Neural cell (in vitro differentiated cells): ENCODE measurements at regions not wholly inside any gene's neighbourhood (a gene's known extent, or its start where the extent isn't known, plus 50 kb on each side); places are given as distances from the start of the nearest gene placed in this dataset.

Experiments
- H2AFZ ChIP-seq: fragments of 200-600, 300-800 bp; sonication (generic), shearing (Covaris generic); 2 replicates; pipeline ENCODE4 v1.6.0; 2014; ENCODE audit warnings: low read depth, mild to moderate bottlenecking, antibody characterized with exemption, low read length, moderate library complexity
- H3F3A ChIP-seq: fragments of 200-600 bp; shearing (Covaris generic); 2 replicates; pipeline ENCODE4 v1.6.1; 2016; ENCODE audit warnings: mild to moderate bottlenecking, moderate library complexity, mixed read lengths, antibody characterized with exemption, low read length; ENCODE audit not compliant: insufficient read depth, poor library complexity, severe bottlenecking
- H3K27ac ChIP-seq: fragments of 200-600, 300-800 bp; sonication (generic), shearing (Covaris generic); 2 replicates; pipeline ENCODE4 v1.5.1; 2014; ENCODE audit warnings: mild to moderate bottlenecking, low read length, moderate library complexity
- H3K27me3 ChIP-seq: fragments of 300-800, 200-600 bp; sonication (generic), shearing (Covaris generic); 2 replicates; pipeline ENCODE4 v1.6.0; 2014; ENCODE audit warnings: mild to moderate bottlenecking, low read depth, low read length, moderate library complexity; ENCODE audit not compliant: insufficient read depth
- H3K36me3 ChIP-seq: fragments of 300-800, 200-600 bp; sonication (generic), shearing (Covaris generic); 2 replicates; pipeline ENCODE4 v1.5.1; 2014; ENCODE audit warnings: mild to moderate bottlenecking, antibody characterized with exemption, low read length, moderate library complexity; ENCODE audit not compliant: insufficient read depth
- H3K4me2 ChIP-seq: fragments of 300-800, 200-600 bp; sonication (generic), shearing (Covaris generic); 2 replicates; pipeline ENCODE4 v1.6.0; 2014; ENCODE audit warnings: mild to moderate bottlenecking, low read length
- H3K4me3 ChIP-seq: fragments of 300-800, 200-600 bp; sonication (generic), shearing (Covaris generic); 2 replicates; pipeline ENCODE4 v1.5.1; 2014; ENCODE audit warnings: mild to moderate bottlenecking, low read length, moderate library complexity
- H3K79me2 ChIP-seq: fragments of 200-600 bp; shearing (Covaris generic); replicated peaks from 2 replicates; pipeline ENCODE4 v1.6.0; 2014; ENCODE audit warnings: mild to moderate bottlenecking, low read length, moderate library complexity; ENCODE audit not compliant: insufficient read depth
- H3K9ac ChIP-seq: fragments of 300-800, 200-600 bp; sonication (generic), shearing (Covaris generic); 2 replicates; pipeline ENCODE4 v1.6.1; 2016; ENCODE audit warnings: mild to moderate bottlenecking, low read length, mixed read lengths
- H3K9me2 ChIP-seq: fragments of 200-600 bp; shearing (Covaris generic); 2 replicates; pipeline ENCODE4 v1.6.1; 2016; ENCODE audit warnings: mild to moderate bottlenecking, low read length, mixed read lengths; ENCODE audit not compliant: insufficient read depth
- H3K9me3 ChIP-seq: fragments of 200-600, 300-800 bp; sonication (generic), shearing (Covaris generic); 2 replicates; pipeline ENCODE4 v1.6.1; 2016; ENCODE audit warnings: mild to moderate bottlenecking, mixed run types, low read length, moderate library complexity, mixed read lengths
- H4K20me1 ChIP-seq: fragments of 200-600 bp; shearing (Covaris generic); 2 replicates; pipeline ENCODE4 v1.6.1; 2016; ENCODE audit warnings: mild to moderate bottlenecking, mixed run types; ENCODE audit not compliant: insufficient read depth
- EP300 ChIP-seq: fragments of 450-650 bp; conservative IDR thresholded peaks from 2 replicates; pipeline ENCODE4 v1.6.1; 2014; ENCODE audit warnings: antibody characterized with exemption, mild to moderate bottlenecking, moderate library complexity; ENCODE audit not compliant: poor library complexity, severe bottlenecking
- EZH2 ChIP-seq: fragments of 200-600, 300-800 bp; shearing (Covaris generic), sonication (generic); IDR thresholded peaks from 2 replicates; pipeline ENCODE4 v1.6.1; 2014; ENCODE audit warnings: antibody characterized with exemption, low read length, borderline replicate concordance, mild to moderate bottlenecking; ENCODE audit not compliant: insufficient read depth, poor library complexity, severe bottlenecking
- MXI1 ChIP-seq: fragments of 450-650 bp; conservative IDR thresholded peaks from 2 replicates; pipeline ENCODE4 v1.6.1; 2014; ENCODE audit warnings: antibody characterized with exemption, mild to moderate bottlenecking; ENCODE audit not compliant: poor library complexity, severe bottlenecking
- POLR2AphosphoS5 ChIP-seq: IDR thresholded peaks from 2 replicates; pipeline ENCODE4 v1.6.1; 2012
- RAD21 ChIP-seq: fragments of 450-650 bp; conservative IDR thresholded peaks from 2 replicates; pipeline ENCODE4 v1.6.1; 2014; ENCODE audit warnings: antibody characterized with exemption, mild to moderate bottlenecking, moderate library complexity
- SMC3 ChIP-seq: fragments of 450-650 bp; conservative IDR thresholded peaks from 2 replicates; pipeline ENCODE4 v1.6.1; 2014; ENCODE audit warnings: antibody characterized with exemption, mild to moderate bottlenecking, moderate library complexity; ENCODE audit not compliant: poor library complexity
- TAF1 ChIP-seq: IDR thresholded peaks from 2 replicates; pipeline ENCODE4 v1.6.1; 2012; ENCODE audit warnings: low read depth
- TF ChIP-seq, protein P1 (sequence below): IDR thresholded peaks from 2 replicates; pipeline ENCODE4 v1.6.1; 2012; ENCODE audit warnings: borderline replicate concordance
- TF ChIP-seq, protein P2 (sequence below): fragments of 450-650 bp; IDR thresholded peaks from 2 replicates; pipeline ENCODE4 v1.5.1; 2014; ENCODE audit warnings: antibody characterized with exemption, mild to moderate bottlenecking, moderate library complexity; ENCODE audit not compliant: poor library complexity, severe bottlenecking

DNA sequence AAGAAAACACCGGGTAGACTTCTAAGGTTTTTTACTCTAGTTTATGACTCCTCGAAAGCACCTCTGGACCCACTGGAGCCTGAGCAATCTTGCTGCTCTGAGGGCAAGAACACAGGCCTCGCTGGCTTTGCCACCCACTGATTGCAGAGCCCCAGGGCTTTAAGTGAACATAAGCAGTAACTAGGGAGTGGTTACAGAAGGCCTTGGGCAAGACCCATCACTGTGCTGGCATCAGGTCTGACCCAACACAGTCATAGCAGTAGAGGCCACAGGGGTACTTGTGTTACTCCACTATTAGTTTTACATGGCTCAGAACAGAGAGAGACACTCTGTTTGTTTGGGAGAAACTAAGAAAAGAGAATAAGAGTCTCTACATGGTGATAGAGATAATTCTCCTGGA lies 684.5 kb downstream of the FAM181B start:
- Histone ChIP-seq H4K20me1 (no peaks in the 10 kb centered on the region), H3K4me2 (no peak overlapping the region), H3K9me3 (no peaks in the 10 kb centered on the region), H3K4me3 (no peak overlapping the region), H3K27me3 (no peaks in the 10 kb centered on the region), H3F3A (no peaks in the 10 kb centered on the region), H3K36me3 (no peaks in the 10 kb centered on the region), H3K79me2 (no peaks in the 10 kb centered on the region), H3K9me2 (no peaks in the 10 kb centered on the region), H3K9ac (no peak overlapping the region), H2AFZ (no peak overlapping the region), H3K27ac (no peak overlapping the region)
- no peak for TF ChIP-seq EP300
- TF ChIP-seq RAD21: no peak
- no peak for TF ChIP-seq TAF1
- TF ChIP-seq MXI1: no peak
- TF ChIP-seq, protein P1, sequence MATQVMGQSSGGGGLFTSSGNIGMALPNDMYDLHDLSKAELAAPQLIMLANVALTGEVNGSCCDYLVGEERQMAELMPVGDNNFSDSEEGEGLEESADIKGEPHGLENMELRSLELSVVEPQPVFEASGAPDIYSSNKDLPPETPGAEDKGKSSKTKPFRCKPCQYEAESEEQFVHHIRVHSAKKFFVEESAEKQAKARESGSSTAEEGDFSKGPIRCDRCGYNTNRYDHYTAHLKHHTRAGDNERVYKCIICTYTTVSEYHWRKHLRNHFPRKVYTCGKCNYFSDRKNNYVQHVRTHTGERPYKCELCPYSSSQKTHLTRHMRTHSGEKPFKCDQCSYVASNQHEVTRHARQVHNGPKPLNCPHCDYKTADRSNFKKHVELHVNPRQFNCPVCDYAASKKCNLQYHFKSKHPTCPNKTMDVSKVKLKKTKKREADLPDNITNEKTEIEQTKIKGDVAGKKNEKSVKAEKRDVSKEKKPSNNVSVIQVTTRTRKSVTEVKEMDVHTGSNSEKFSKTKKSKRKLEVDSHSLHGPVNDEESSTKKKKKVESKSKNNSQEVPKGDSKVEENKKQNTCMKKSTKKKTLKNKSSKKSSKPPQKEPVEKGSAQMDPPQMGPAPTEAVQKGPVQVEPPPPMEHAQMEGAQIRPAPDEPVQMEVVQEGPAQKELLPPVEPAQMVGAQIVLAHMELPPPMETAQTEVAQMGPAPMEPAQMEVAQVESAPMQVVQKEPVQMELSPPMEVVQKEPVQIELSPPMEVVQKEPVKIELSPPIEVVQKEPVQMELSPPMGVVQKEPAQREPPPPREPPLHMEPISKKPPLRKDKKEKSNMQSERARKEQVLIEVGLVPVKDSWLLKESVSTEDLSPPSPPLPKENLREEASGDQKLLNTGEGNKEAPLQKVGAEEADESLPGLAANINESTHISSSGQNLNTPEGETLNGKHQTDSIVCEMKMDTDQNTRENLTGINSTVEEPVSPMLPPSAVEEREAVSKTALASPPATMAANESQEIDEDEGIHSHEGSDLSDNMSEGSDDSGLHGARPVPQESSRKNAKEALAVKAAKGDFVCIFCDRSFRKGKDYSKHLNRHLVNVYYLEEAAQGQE: no peak
- TF ChIP-seq, protein P2, sequence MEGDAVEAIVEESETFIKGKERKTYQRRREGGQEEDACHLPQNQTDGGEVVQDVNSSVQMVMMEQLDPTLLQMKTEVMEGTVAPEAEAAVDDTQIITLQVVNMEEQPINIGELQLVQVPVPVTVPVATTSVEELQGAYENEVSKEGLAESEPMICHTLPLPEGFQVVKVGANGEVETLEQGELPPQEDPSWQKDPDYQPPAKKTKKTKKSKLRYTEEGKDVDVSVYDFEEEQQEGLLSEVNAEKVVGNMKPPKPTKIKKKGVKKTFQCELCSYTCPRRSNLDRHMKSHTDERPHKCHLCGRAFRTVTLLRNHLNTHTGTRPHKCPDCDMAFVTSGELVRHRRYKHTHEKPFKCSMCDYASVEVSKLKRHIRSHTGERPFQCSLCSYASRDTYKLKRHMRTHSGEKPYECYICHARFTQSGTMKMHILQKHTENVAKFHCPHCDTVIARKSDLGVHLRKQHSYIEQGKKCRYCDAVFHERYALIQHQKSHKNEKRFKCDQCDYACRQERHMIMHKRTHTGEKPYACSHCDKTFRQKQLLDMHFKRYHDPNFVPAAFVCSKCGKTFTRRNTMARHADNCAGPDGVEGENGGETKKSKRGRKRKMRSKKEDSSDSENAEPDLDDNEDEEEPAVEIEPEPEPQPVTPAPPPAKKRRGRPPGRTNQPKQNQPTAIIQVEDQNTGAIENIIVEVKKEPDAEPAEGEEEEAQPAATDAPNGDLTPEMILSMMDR: no peak
- TF ChIP-seq EZH2: no peak
- no peak for TF ChIP-seq POLR2AphosphoS5
- no peak for TF ChIP-seq SMC3

DNA sequence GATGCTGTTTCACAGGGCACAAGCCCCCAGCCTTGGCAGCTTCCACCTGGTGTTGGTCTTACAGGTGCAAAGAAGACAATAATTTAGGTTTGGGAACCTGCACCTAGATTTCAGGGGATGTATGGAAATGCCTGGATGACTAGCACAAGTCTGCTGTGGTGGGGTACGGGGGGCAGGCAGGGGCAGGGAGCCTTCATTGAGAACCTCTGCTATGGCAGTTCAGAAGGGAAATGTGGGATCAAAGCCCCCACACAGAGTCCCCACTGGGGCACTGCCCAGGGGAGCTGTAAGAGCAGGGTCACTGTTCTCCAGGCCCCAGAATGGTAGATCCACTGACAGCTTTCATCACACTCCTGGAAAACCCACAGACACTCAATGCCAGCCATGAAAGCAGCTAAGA lies 686.5 kb downstream of the FAM181B start:
- TF ChIP-seq EP300 (no peak), SMC3 (no peak), TAF1 (no peak), POLR2AphosphoS5 (no peak), EZH2 (no peak), MXI1 (no peak), RAD21 (no peak)
- TF ChIP-seq, protein P1: no peak
- TF ChIP-seq, protein P2: no peak
- H3K4me3 ChIP-seq: no peak overlapping the region
- no peaks in the 10 kb centered on the region for H3F3A ChIP-seq
- no peaks in the 10 kb centered on the region for H3K36me3 ChIP-seq
- no peak overlapping the region for H3K27ac ChIP-seq
- no peaks in the 10 kb centered on the region for H3K27me3 ChIP-seq
- no peaks in the 10 kb centered on the region for H3K9me3 ChIP-seq
- no peaks in the 10 kb centered on the region for H3K9me2 ChIP-seq
- no peak overlapping the region for H3K4me2 ChIP-seq
- H4K20me1 ChIP-seq: no peaks in the 10 kb centered on the region
- H2AFZ ChIP-seq: no peak overlapping the region
- H3K79me2 ChIP-seq: no peaks in the 10 kb centered on the region
- H3K9ac ChIP-seq: no peak overlapping the region
